NCI-H2029 treated with DMSO at 0.1 percent for 48 hours (cell line): ENCODE measurements at regions not wholly inside any gene's neighbourhood (a gene's known extent, or its start where the extent isn't known, plus 50 kb on each side); places are given as distances from the start of the nearest gene placed in this dataset.

Experiments used
- DNase-seq: peaks from one replicate; lab custom pipeline; 2025; lab: John Stamatoyannopoulos, UW

GRCh38 chr5:117302473-117302872 lies 727.9 kb upstream of the SEMA6A start:
- no peak for DNase-seq

GRCh38 chr5:117299936-117300328 lies 725.3 kb upstream of the SEMA6A start:
- no peak for DNase-seq

GRCh38 chr5:117299224-117299935 lies 724.8 kb upstream of the SEMA6A start:
- no peak for DNase-seq

- DNase-seq: no peak
Observed at GRCh38 chr5:117296872-117297271, 722.2 kb upstream of the SEMA6A start.

- no peak for DNase-seq
Observed at GRCh38 chr5:117295941-117296340, 721.3 kb upstream of the SEMA6A start.

DNA sequence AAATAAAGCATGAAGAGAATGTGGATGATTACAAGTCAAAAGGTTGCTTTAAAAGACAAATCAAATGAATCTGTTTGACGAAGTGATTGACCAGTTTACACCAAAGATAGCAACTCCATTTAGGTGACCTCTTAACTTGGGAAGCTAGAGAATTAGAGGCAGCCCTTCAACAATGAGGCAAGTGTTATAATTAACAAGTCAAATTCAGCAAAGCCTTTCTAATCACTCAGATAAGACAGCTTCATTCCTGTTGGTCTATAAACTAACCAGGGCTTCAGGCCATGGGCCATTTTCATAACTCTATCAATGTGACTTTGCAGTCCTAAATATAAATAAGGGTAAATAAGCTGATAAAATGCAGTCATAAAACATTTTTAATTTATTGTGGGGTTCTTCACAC lies 712.2 kb upstream of the SEMA6A start:
- no peak for DNase-seq

GRCh38 chr5:117271656-117272055 lies 697.0 kb upstream of the SEMA6A start:
- no peak for DNase-seq

DNA sequence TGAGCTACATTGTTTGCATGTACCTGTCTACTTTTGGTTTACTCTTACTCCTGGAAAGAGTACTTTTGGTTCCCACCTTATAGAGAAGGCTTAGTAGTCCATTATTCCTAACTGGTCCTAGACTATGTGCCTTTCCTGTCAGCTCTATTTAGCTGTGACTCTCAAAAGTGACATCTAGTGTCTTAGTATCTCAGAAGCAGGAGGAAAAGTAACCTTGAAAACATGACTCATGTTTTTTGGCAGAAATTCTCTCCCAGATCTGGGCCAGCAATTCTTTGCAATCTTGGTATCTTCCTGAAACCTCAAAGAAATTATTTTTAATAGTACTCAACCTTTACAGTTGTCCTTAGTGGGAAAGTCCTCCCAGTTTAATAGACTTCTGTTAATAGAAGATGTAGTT lies 691.7 kb upstream of the SEMA6A start:
- DNase-seq: no peak

DNA sequence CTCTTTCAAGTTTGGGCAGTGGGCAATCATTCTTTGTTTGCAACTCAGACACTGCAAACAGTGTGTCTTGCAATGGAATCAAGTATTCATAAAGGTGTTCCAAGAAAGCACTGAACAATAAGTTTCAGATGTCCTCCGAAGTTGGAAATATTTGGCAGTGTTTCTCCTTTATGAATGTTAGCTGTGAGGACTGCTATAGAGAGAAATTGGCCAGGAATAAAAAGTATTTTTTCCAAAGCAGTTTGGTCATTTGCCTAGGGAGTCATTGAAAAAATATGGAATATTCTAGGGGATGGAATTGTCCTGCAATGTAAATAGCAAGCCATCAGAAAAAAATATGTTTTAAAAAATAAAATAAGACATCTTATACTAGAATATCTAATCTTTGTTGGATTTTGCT lies 688.6 kb upstream of the SEMA6A start:
- no peak for DNase-seq

GRCh38 chr5:117262572-117263131 lies 688.0 kb upstream of the SEMA6A start:
- no peak for DNase-seq

DNA sequence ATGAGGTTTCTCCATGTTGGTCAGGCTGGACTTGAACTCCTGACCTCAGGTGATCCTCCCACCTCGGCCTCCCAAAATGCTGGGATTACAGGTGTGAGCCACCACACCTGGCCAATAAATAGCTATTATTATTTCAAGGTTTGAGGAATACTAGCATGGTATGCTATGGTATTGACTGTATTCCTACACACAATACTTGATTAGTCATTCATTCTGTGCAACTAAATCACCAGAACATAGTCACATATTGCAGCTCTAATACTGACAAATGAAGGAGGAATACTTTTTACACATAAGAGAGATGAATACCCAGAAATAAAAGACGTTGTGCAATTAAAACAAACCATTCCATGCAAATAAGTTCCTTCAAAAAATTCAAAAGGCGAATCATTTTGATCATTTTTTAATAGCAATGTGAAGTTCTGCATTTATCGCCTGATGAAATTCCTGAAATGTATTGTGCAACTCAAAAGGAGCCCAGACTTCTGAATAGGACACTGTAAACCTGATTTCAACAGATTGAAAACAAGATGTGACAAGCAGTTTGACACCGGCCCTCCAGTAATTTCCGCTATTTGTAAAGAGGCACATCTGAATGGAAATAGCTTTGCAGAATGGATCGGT lies 687.4 kb upstream of the SEMA6A start:
- no peak for DNase-seq

DNA sequence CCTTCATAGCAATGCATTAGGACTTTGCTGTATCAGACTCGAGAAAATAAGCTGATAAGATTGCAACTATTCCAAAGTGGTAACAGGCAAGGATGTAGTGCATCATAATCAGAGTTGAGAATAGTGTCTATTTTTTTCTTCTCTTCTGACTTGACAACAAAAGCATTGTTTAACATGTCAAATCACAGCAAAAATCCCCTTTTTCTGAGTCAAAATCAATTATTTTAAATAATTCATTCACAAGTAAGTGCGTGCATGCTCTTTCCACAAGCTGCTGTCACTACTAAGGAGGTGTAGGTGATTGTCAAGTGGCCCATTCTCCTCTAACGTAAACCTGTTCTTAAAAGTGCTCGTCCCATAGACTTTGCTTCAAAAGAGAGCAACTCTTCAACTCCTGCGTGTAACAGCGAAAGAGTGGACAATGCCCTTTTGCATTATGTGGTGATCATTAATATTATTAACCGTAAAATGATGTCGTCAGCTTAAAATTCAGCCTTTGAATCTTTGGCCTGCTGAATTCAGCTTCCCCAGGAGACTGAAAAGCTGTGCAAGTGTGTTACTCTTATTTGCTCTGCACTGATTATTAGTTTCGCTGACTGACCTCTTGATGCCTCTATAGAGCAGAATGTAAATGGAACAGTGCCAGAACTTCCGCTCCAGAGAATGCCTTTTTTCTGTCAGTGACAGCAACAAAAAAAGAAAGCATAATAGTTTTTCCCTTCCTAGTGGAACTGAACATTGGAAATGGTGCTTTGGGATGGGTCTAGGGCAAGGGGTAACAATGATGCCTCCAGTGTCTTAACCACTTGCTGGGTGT lies 680.8 kb upstream of the SEMA6A start:
- DNase-seq: no peak

- no peak for DNase-seq
Observed at GRCh38 chr5:117252566-117252965, 677.9 kb upstream of the SEMA6A start.

DNA sequence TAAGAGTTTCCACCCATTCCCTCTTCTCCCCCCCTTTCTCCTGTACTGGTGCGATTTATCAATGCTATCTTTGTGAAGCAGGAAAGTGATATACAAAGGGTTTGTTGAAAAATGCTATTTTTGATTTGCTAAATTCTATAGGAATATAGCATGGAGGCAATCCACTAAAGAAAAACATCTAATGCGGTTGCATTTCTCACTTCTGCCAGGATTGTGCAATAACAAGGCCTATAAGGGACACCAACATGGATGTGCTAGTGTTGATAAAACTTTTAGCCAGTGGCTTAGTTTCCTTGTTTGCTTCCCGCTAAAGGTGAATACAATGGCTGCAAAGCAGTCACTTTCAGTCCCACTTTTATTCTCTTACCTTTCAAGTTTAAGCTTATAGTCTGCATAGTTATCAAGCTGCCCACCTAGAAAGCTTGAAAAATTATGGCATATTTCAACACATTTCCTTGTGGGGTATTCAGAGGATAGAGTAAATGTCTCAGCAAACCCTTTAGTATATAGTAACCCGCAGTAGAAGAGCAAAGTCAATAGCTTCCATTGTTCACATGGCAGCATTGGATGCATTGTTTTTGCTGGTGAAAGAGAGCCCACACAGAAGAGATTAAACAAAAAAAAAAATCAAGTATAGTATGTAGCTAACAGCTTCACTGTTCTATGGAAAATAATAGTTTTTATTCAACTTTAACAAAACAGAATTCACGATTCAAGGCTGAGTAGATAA lies 674.6 kb upstream of the SEMA6A start:
- no peak for DNase-seq

- no peak for DNase-seq
Observed at GRCh38 chr5:117246424-117246823, 671.8 kb upstream of the SEMA6A start.

GRCh38 chr5:117245130-117245529 lies 670.5 kb upstream of the SEMA6A start:
- DNase-seq: no peak

GRCh38 chr5:117242028-117242427 lies 667.4 kb upstream of the SEMA6A start:
- DNase-seq: no peak

DNA sequence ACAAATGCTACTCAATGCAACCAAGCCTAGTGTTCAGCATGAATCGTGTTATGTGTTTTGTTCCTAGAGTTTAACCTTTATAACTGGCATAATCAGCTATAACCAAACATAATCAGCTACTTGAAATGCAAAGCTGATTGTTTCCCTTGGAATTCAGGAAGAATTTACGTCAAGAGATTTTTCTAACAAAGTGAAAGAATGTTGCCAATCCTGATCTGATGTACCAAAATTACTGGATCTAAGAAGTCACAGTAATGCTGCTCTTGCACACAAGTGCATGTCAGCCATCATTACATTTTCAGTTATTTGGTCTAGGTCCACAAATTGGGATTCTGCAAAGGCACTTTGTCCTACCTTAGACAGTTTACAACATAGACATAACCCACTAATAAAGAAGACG lies 662.3 kb upstream of the SEMA6A start:
- no peak for DNase-seq

DNA sequence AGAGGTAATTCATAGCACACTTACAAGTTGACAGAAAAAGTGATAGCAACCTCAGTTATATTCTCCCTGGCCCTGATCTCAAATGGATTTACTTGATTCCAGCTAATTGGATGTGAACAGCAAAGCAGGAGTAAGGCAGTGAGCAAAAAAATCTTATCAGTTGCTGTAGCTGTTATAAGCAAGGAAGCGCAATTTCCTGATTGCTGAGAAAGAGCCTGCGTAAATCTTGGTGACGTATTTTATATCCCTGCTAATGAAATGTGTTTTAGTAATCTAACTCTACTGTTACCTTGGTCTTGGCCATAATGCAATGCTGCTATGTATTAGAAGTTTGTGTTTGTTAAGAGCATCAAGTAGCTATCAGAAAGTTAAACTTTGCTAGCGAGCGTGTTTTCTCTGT lies 661.2 kb upstream of the SEMA6A start:
- DNase-seq: no peak

DNA sequence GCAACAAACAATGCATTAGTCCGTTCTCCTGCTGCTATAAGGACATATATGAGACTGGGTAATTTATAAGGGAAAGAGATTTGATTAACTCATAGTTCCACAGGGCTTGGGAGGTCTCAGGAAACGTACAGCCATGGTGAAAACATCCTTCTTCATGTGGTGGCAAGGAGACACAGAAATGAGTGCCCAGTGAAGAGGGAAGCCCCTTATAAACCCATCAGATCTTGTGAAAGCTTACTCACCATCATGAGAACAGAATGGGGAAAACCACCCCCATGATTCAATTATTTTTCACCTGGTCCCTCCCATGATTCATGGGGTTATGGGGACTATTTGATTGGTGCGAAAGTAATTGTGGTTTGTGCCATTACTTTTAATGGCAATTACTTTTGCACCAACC lies 655.8 kb upstream of the SEMA6A start:
- DNase-seq: no peak

DNA sequence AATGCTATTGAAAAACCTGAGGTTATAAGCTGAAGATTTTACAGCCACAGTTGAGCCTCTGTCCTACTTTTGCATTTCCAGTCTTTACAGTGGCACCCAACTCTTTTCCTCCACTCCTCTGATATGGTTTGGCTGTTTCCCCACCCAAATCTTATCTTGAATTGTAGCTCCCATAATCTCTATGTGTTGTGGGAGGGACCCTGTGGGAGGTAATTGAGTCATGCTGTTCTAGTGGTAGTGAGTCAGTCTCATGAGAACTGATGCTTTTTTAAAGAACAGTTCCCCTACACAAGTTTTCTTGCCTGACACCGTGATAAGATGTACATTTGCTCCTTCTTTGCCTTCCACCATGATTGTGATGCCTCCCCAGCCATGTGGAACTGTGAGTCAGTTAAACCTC lies 646.1 kb upstream of the SEMA6A start:
- no peak for DNase-seq

GRCh38 chr5:117218789-117219188 lies 644.2 kb upstream of the SEMA6A start:
- DNase-seq: no peak
